Naive thymus-derived CD4-positive, alpha-beta T cell (primary cell): ENCODE measurements at regions not wholly inside any gene's neighbourhood (a gene's known extent, or its start where the extent isn't known, plus 50 kb on each side); places are given as distances from the start of the nearest gene placed in this dataset.
"Not testable (repeated sequence)": the region's sequence is repeated elsewhere in the genome, so short reads cannot be mapped to it uniquely, and the experiment has no call there.

ENCODE experiments used
- ATAC-seq: fragments of 150-1000 bp; cut with Tn5 transposase; 2 replicates; pipeline ENCODE4 v1.10.0; 2021; ENCODE audit warnings: mild to moderate bottlenecking, moderate library complexity
- CTCF ChIA-PET: fragments of 350-600 bp; sonication (Branson Sonifier 250); formaldehyde crosslinking; loops from one replicate; lab custom pipeline; 2021; ENCODE audit warnings: antibody characterized with exemption; lab: Charles Lee
- POLR2A ChIA-PET: fragments of 350-600 bp; sonication (Branson Sonifier 250); formaldehyde crosslinking; loops from one replicate; lab custom pipeline; 2021; ENCODE audit warnings: antibody characterized with exemption, inconsistent platforms; lab: Charles Lee
- DNase-seq, 9 donors: peaks; one replicate each; pipeline versions ENCODE4 v3.0.0 to v3.0.0-alpha.2; 2020 to 2022; ENCODE audit warnings: mixed read lengths in 1 of 9
- H3K27ac ChIP-seq: one replicate; pipeline ENCODE4 v1.7.0; 2013; ENCODE audit warnings: mild to moderate bottlenecking, low read depth, low read length, moderate library complexity
- H3K27me3 ChIP-seq, 2 donors: one replicate each; pipeline ENCODE4 v1.7.0; 2013; ENCODE audit warnings: low read length in 2 of 2, mild to moderate bottlenecking in 2 of 2, moderate library complexity in 2 of 2; ENCODE audit not compliant: control insufficient read depth in 2 of 2, insufficient read depth in 2 of 2
- H3K36me3 ChIP-seq, 3 experiments: 1 replicate in 2 of 3; 2 replicates in 1 of 3; pipeline ENCODE4 v1.7.0; 2013; ENCODE audit warnings: low read length in 3 of 3, mild to moderate bottlenecking in 3 of 3, moderate library complexity in 1 of 3; ENCODE audit not compliant: insufficient read depth in 3 of 3, control insufficient read depth in 2 of 3
- H3K4me1 ChIP-seq, 2 donors: one replicate each; pipeline ENCODE4 v1.7.0; 2013; ENCODE audit warnings: low read length in 2 of 2, mild to moderate bottlenecking in 2 of 2, moderate library complexity in 1 of 2; ENCODE audit not compliant: control insufficient read depth in 2 of 2, insufficient read depth in 2 of 2
- H3K4me3 ChIP-seq: 2 replicates; pipeline ENCODE4 v1.7.0; 2013; ENCODE audit warnings: mild to moderate bottlenecking, low read length
- H3K9me3 ChIP-seq, 3 experiments: 1 replicate in 2 of 3; 2 replicates in 1 of 3; pipeline ENCODE4 v1.7.0; 2013; ENCODE audit warnings: low read length in 3 of 3; ENCODE audit not compliant: control insufficient read depth in 2 of 3
- H3K27ac Mint-ChIP-seq, 9 donors: one replicate each; pipeline ENCODE4 v1.8.0; 2020 to 2022; ENCODE audit warnings: mixed read lengths in 9 of 9, mild to moderate bottlenecking in 8 of 9, moderate library complexity in 5 of 9, inconsistent platforms in 2 of 9
- H3K27me3 Mint-ChIP-seq, 5 donors: one replicate each; pipeline ENCODE4 v1.8.0; 2021 to 2022; ENCODE audit warnings: mixed read lengths in 5 of 5, mild to moderate bottlenecking in 1 of 5
- H3K36me3 Mint-ChIP-seq, 5 donors: one replicate each; pipeline ENCODE4 v1.8.0; 2020 to 2022; ENCODE audit warnings: mixed read lengths in 5 of 5, mild to moderate bottlenecking in 3 of 5, inconsistent platforms in 1 of 5
- H3K4me1 Mint-ChIP-seq, 7 donors: one replicate each; pipeline ENCODE4 v1.8.0; 2020 to 2022; ENCODE audit warnings: mixed read lengths in 7 of 7, mild to moderate bottlenecking in 3 of 7, inconsistent platforms in 1 of 7
- H3K4me3 Mint-ChIP-seq, 10 donors: one replicate each; pipeline ENCODE4 v1.8.0; 2020 to 2022; ENCODE audit warnings: mild to moderate bottlenecking in 10 of 10, mixed read lengths in 10 of 10, moderate library complexity in 6 of 10, inconsistent platforms in 2 of 10
- H3K9me3 Mint-ChIP-seq, 11 donors: one replicate each; pipeline ENCODE4 v1.8.0; 2020 to 2022; ENCODE audit warnings: mixed read lengths in 11 of 11, mild to moderate bottlenecking in 4 of 11, inconsistent platforms in 1 of 11, moderate library complexity in 1 of 11
- intact Hi-C, 2 donors: fragments of 100-400 bp; cut with micrococcal nuclease; formaldehyde crosslinking; loops; one replicate each; pipeline ENCODE4 v1.15.1; 2023

DNA sequence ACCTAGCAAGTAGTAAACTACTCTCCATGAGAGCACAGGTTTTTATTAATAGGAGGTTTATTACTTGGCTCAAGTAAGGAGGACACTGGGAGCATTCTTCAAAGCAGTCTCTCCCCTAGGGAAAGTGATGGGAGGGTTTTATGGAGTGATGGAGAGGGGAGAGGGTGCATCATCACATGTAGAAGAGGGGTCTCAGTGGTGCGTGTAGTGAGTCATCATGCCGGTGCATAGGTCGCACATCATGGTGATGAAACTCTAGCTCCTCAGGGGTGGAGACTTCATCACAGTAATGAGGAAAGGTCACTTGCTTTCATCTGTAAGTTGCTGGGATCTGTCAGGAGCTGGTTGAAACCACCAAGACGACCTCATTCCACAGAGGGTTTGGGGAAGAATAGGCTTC lies 210.8 kb upstream of the UBL3 start:
- H3K27ac Mint-ChIP-seq = no peak overlapping the region
- Histone ChIP-seq H3K27me3 (no peaks in the 10 kb centered on the region), H3K36me3 (no peaks in the 10 kb centered on the region), H3K9me3 (no peaks in the 10 kb centered on the region), H3K4me3 (no peak overlapping the region), H3K4me1 (no peaks in the 10 kb centered on the region), H3K27ac (no peak overlapping the region)
- no peaks in the 10 kb centered on the region for H3K4me1 Mint-ChIP-seq
- H3K9me3 Mint-ChIP-seq = peaks cover 0 to 31% (median 9%) of the 10 kb centered on the region in 11 donors
- H3K27me3 Mint-ChIP-seq = peaks cover 0 to 19% (median 3%) of the 10 kb centered on the region in 5 donors
- intact Hi-C loops = no loop called here
- DNase-seq = no peak
- ChIA-PET POLR2A (interaction anchor here (0.6 kb wide), 1 partner anchor 211 kb away, joined by 3 read pairs; the partner anchor contains the start of gene UBL3), CTCF (no interaction called here)
- no peak overlapping the region for H3K4me3 Mint-ChIP-seq
- no peaks in the 10 kb centered on the region for H3K36me3 Mint-ChIP-seq
- no peak for ATAC-seq

DNA sequence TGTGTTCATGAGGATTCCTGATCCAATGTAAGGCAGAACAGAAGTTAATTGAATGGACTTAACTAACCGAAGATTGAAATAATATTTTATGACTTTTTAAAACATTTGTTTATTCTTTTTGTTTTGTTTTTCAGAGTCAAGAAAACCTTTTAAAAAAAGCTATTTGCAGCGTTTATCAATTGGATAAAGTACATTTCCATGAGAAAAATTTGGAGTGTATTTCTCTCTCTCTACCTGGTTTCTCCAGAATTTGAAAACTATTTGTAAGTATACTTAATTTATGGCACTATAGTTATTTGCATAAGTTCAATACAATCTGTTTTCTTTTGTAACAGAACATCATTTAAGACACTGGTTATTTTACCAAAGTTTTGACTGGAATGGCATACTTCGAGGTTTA lies 208.0 kb upstream of the UBL3 start:
- Histone ChIP-seq H3K27ac (no peak overlapping the region), H3K9me3 (no peaks in the 10 kb centered on the region), H3K27me3 (no peaks in the 10 kb centered on the region), H3K4me3 (no peak overlapping the region), H3K36me3 (no peaks in the 10 kb centered on the region), H3K4me1 (no peaks in the 10 kb centered on the region)
- H3K4me1 Mint-ChIP-seq = peaks cover 0 to under 1% (median 0%) of the 10 kb centered on the region in 7 donors
- CTCF ChIA-PET = no interaction called here
- no peak for ATAC-seq
- no peaks in the 10 kb centered on the region for H3K36me3 Mint-ChIP-seq
- intact Hi-C loops = no loop called here
- peaks cover 0 to 31% (median 9%) of the 10 kb centered on the region in 11 donors for H3K9me3 Mint-ChIP-seq
- H3K4me3 Mint-ChIP-seq = no peak overlapping the region
- no peak for DNase-seq
- H3K27ac Mint-ChIP-seq = no peak overlapping the region
- POLR2A ChIA-PET = interaction anchor here (0.6 kb wide), 1 partner anchor 211 kb away, joined by 3 read pairs; no protein-coding TSS in a partner anchor
- H3K27me3 Mint-ChIP-seq = peaks cover 0 to 23% (median 5%) of the 10 kb centered on the region in 5 donors

- DNase-seq, H3K4me3 Mint-ChIP-seq, H3K9me3 ChIP-seq, H3K36me3 Mint-ChIP-seq, ATAC-seq, H3K27ac Mint-ChIP-seq, H3K4me3 ChIP-seq, H3K36me3 ChIP-seq, intact Hi-C loops, H3K4me1 ChIP-seq, H3K27me3 ChIP-seq, CTCF ChIA-PET, H3K27ac ChIP-seq: not testable (repeated sequence)
- Mint-ChIP-seq H3K4me1 (peaks cover 4 to 16% (median 10%) of the 10 kb centered on the region in 7 donors), H3K27me3 (peaks cover 0 to 11% (median 6%) of the 10 kb centered on the region in 5 donors), H3K9me3 (peaks cover 0 to 23% (median 6%) of the 10 kb centered on the region in 11 donors)
- POLR2A ChIA-PET = interaction anchor here (0.6 kb wide), 1 partner anchor 1882 kb away, joined by 3 read pairs; no protein-coding TSS in a partner anchor
These were observed 204.1 kb upstream of the UBL3 start for GRCh38 chr13:30054546-30054945.

- no peaks in the 10 kb centered on the region for H3K36me3 ChIP-seq
- Mint-ChIP-seq H3K9me3 (peaks cover 0 to 17% (median 5%) of the 10 kb centered on the region in 11 donors), H3K4me1 (peaks cover 4 to 16% (median 10%) of the 10 kb centered on the region in 7 donors), H3K27ac (no peak overlapping the region), H3K36me3 (peaks cover 0 to 4% (median 0%) of the 10 kb centered on the region in 5 donors), H3K4me3 (no peak overlapping the region), H3K27me3 (peaks cover 0 to 11% (median 6%) of the 10 kb centered on the region in 5 donors)
- H3K4me3 ChIP-seq = no peak overlapping the region
- ATAC-seq (no peak), DNase-seq (no peak)
- no peaks in the 10 kb centered on the region for H3K9me3 ChIP-seq
- ChIA-PET POLR2A (interaction anchor here (0.6 kb wide), 1 partner anchor 1883 kb away, joined by 3 read pairs; no protein-coding TSS in a partner anchor), CTCF (no interaction called here)
- H3K4me1 ChIP-seq = peaks cover 0 to 4% of the 10 kb centered on the region in 2 donors
- intact Hi-C loops = no loop called here
- no peak overlapping the region for H3K27ac ChIP-seq
- no peaks in the 10 kb centered on the region for H3K27me3 ChIP-seq
These were observed 203.5 kb upstream of the UBL3 start for GRCh38 chr13:30053939-30054338.

DNA sequence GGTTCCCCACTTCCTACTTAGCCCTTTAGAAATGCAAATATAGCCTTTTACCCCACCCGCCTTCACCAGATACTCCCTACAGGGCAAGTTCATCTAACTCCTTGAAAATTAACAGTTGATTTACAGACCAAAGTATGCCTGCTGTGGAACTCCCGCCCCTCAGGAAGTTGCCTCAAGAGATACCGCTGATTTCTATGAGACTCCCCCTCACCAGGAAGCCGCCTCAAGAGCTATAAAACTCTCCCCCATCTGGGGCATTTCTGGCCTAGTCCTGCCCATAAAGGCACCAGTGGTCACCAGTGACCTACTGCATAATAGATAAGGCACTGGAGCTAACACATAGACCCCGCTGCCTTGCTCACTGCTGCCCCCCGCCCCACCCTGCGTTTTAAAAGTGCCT lies 201.7 kb upstream of the UBL3 start:
- Histone ChIP-seq H3K27me3 (no peaks in the 10 kb centered on the region), H3K36me3 (no peaks in the 10 kb centered on the region), H3K4me3 (no peak overlapping the region), H3K4me1 (peaks cover 4 to 6% of the 10 kb centered on the region in 2 donors), H3K27ac (no peak overlapping the region), H3K9me3 (no peaks in the 10 kb centered on the region)
- peaks cover 0 to 5% (median 3%) of the 10 kb centered on the region in 11 donors for H3K9me3 Mint-ChIP-seq
- peak in 5 of 9 donors; percentile 4 to 28 (median 18) for DNase-seq
- peak overlapping the region in 6 of 10 donors; percentile 6 to 60 (median 24) for H3K4me3 Mint-ChIP-seq
- intact Hi-C loops = no loop called here
- peak; percentile 34 for ATAC-seq
- H3K27me3 Mint-ChIP-seq = peaks cover 0 to 8% (median 6%) of the 10 kb centered on the region in 5 donors
- H3K27ac Mint-ChIP-seq = peak overlapping the region in 3 of 9 donors; percentile 13 to 68 (median 40)
- POLR2A ChIA-PET = no interaction called here
- H3K36me3 Mint-ChIP-seq = peaks cover 0 to 4% (median 0%) of the 10 kb centered on the region in 5 donors
- CTCF ChIA-PET = no interaction called here
- H3K4me1 Mint-ChIP-seq = peaks cover 7 to 21% (median 15%) of the 10 kb centered on the region in 7 donors

- peaks cover 4 to 6% of the 10 kb centered on the region in 2 donors for H3K4me1 ChIP-seq
- H3K27me3 ChIP-seq = no peaks in the 10 kb centered on the region
- H3K4me1 Mint-ChIP-seq = peaks cover 8 to 26% (median 18%) of the 10 kb centered on the region in 7 donors
- H3K36me3 Mint-ChIP-seq = peaks cover 0 to 4% (median 0%) of the 10 kb centered on the region in 5 donors
- H3K4me3 Mint-ChIP-seq = peak overlapping the region in 1 of 10 donors; percentile 23
- intact Hi-C loops = no loop called here
- peak in 1 of 9 donors; percentile 7 for DNase-seq
- H3K27me3 Mint-ChIP-seq = peaks cover 0 to 7% (median 4%) of the 10 kb centered on the region in 5 donors
- no peak overlapping the region for H3K27ac ChIP-seq
- POLR2A ChIA-PET = no interaction called here
- ATAC-seq = no peak
- H3K4me3 ChIP-seq = no peak overlapping the region
- CTCF ChIA-PET = no interaction called here
- peaks cover 0 to 5% (median 0%) of the 10 kb centered on the region in 11 donors for H3K9me3 Mint-ChIP-seq
- H3K36me3 ChIP-seq = no peaks in the 10 kb centered on the region
- peak overlapping the region in 2 of 9 donors; percentile 13 to 37 for H3K27ac Mint-ChIP-seq
- no peaks in the 10 kb centered on the region for H3K9me3 ChIP-seq
These were observed 201.2 kb upstream of the UBL3 start for GRCh38 chr13:30051531-30052060.
